Hematopoietic multipotent progenitor cell treated with erythropoietin and hydrocortisone succinate and interleukin-3 and kit ligand, for 17 days (in vitro differentiated cells): ENCODE measurements at regions not wholly inside any gene's neighbourhood (a gene's known extent, or its start where the extent isn't known, plus 50 kb on each side); places are given as distances from the start of the nearest gene placed in this dataset.

Source experiments
- DNase-seq: peaks from one replicate; pipeline ENCODE4 v3.0.0-alpha.2; 2015; ENCODE audit warnings: low spot score

GRCh38 chr10:10128387-10128786 is 889.3 kb upstream of the CELF2 start:
- no peak for DNase-seq

- DNase-seq: no peak
Observed at GRCh38 chr10:10130686-10131085, 887.0 kb upstream of the CELF2 start.

GRCh38 chr10:10132009-10132408 is 885.7 kb upstream of the CELF2 start:
- no peak for DNase-seq

GRCh38 chr10:10133281-10133680 is 884.4 kb upstream of the CELF2 start:
- no peak for DNase-seq

- DNase-seq: no peak
Observed at GRCh38 chr10:10138685-10139084, 879.0 kb upstream of the CELF2 start.

- no peak for DNase-seq
Observed at GRCh38 chr10:10141782-10142382, 875.8 kb upstream of the CELF2 start.

GRCh38 chr10:10146604-10147003 is 871.1 kb upstream of the CELF2 start:
- no peak for DNase-seq

- DNase-seq: no peak
Observed at GRCh38 chr10:10149899-10150298, 867.8 kb upstream of the CELF2 start.

- no peak for DNase-seq
Observed at GRCh38 chr10:10156917-10157600, 860.6 kb upstream of the CELF2 start.

- no peak for DNase-seq
Observed at GRCh38 chr10:10160821-10161312, 856.8 kb upstream of the CELF2 start.

- DNase-seq: no peak
Observed at GRCh38 chr10:10164848-10165247, 852.8 kb upstream of the CELF2 start.

- no peak for DNase-seq
Observed at GRCh38 chr10:10165415-10165814, 852.3 kb upstream of the CELF2 start.

GRCh38 chr10:10178476-10178875 is 839.2 kb upstream of the CELF2 start:
- DNase-seq: no peak

- DNase-seq: no peak
Observed at GRCh38 chr10:10193848-10194247, 823.8 kb upstream of the CELF2 start.

- DNase-seq: no peak
Observed at GRCh38 chr10:10196701-10197100, 821.0 kb upstream of the CELF2 start.

- DNase-seq: no peak
Observed at GRCh38 chr10:10197423-10197822, 820.2 kb upstream of the CELF2 start.

- no peak for DNase-seq
Observed at GRCh38 chr10:10198363-10198762, 819.3 kb upstream of the CELF2 start.

GRCh38 chr10:10204415-10204814 is 813.3 kb upstream of the CELF2 start:
- DNase-seq: no peak

GRCh38 chr10:10205906-10206305 is 811.8 kb upstream of the CELF2 start:
- no peak for DNase-seq

GRCh38 chr10:10207538-10207937 is 810.1 kb upstream of the CELF2 start:
- DNase-seq: no peak

GRCh38 chr10:10208196-10208595 is 809.5 kb upstream of the CELF2 start:
- DNase-seq: no peak

- DNase-seq: no peak
Observed at GRCh38 chr10:10209167-10209566, 808.5 kb upstream of the CELF2 start.

GRCh38 chr10:10211409-10211808 is 806.3 kb upstream of the CELF2 start:
- DNase-seq: no peak

- DNase-seq: no peak
Observed at GRCh38 chr10:10213237-10213636, 804.4 kb upstream of the CELF2 start.
